Endodermal cell (in vitro differentiated cells): ENCODE measurements at regions not wholly inside any gene's neighbourhood (a gene's known extent, or its start where the extent isn't known, plus 50 kb on each side); places are given as distances from the start of the nearest gene placed in this dataset.

ENCODE experiments used
- DNase-seq: peaks from one replicate; pipeline ENCODE4 v3.0.0-alpha.2; 2017
- H3K27ac ChIP-seq: 2 replicates; pipeline ENCODE4 v1.5.1; 2013; ENCODE audit warnings: mild to moderate bottlenecking, low read depth, low read length, moderate library complexity
- H3K27me3 ChIP-seq: 2 replicates; pipeline ENCODE4 v1.6.1; 2013; ENCODE audit warnings: mild to moderate bottlenecking, low read length, moderate library complexity; ENCODE audit not compliant: insufficient read depth, control insufficient read depth, poor library complexity, severe bottlenecking
- H3K36me3 ChIP-seq: 2 replicates; pipeline ENCODE4 v1.7.0; 2013; ENCODE audit warnings: mild to moderate bottlenecking, low read length, moderate library complexity; ENCODE audit not compliant: control insufficient read depth, insufficient read depth
- H3K4me1 ChIP-seq: one replicate; pipeline ENCODE4 v1.7.0; 2013; ENCODE audit warnings: low read length; ENCODE audit not compliant: control insufficient read depth, insufficient read depth
- H3K4me3 ChIP-seq: 2 replicates; pipeline ENCODE4 v1.5.1; 2013; ENCODE audit warnings: mild to moderate bottlenecking, low read length, moderate library complexity
- H3K9ac ChIP-seq: 2 replicates; pipeline ENCODE4 v1.6.1; 2013; ENCODE audit warnings: mild to moderate bottlenecking, low read length, moderate library complexity; ENCODE audit not compliant: poor library complexity, severe bottlenecking; ENCODE audit errors: extremely low read depth
- H3K9me3 ChIP-seq: 2 replicates; pipeline ENCODE4 v1.6.1; 2013; ENCODE audit warnings: mild to moderate bottlenecking, low read length, moderate library complexity; ENCODE audit not compliant: control insufficient read depth
- H3K27ac Mint-ChIP-seq: 2 replicates; pipeline ENCODE4 v1.8.0; 2020; ENCODE audit warnings: mixed read lengths
- H3K27me3 Mint-ChIP-seq: 2 replicates; pipeline ENCODE4 v1.8.0; 2021; ENCODE audit warnings: mild to moderate bottlenecking, mixed read lengths; ENCODE audit not compliant: insufficient read depth
- H3K36me3 Mint-ChIP-seq: 2 replicates; pipeline ENCODE4 v1.8.0; 2020; ENCODE audit warnings: low read depth, mixed read lengths
- H3K4me1 Mint-ChIP-seq: 2 replicates; pipeline ENCODE4 v1.8.0; 2020; ENCODE audit warnings: mixed read lengths
- H3K4me3 Mint-ChIP-seq: 2 replicates; pipeline ENCODE4 v1.8.0; 2020; ENCODE audit warnings: mild to moderate bottlenecking, moderate library complexity, mixed read lengths
- H3K9me3 Mint-ChIP-seq: 2 replicates; pipeline ENCODE4 v1.8.0; 2020; ENCODE audit warnings: mild to moderate bottlenecking, mixed read lengths
- CTCF ChIP-seq: fragments of 200-600 bp; sonication (generic); conservative IDR thresholded peaks from 2 replicates; pipeline ENCODE4 v1.5.0; 2021; ENCODE audit warnings: antibody characterized with exemption, mild to moderate bottlenecking
- WGBS, 2 experiments: methylation state at CpG; one replicate each; pipeline versions ENCODE4 v1.1.5 to v1.1.7; 2013; ENCODE audit warnings: missing lambda C conversion rate in 2 of 2, mixed read lengths in 1 of 2; ENCODE audit not compliant: insufficient coverage in 1 of 2, insufficient read length in 1 of 2; 5-methylcytosine and 5-hydroxymethylcytosine counted together

DNA sequence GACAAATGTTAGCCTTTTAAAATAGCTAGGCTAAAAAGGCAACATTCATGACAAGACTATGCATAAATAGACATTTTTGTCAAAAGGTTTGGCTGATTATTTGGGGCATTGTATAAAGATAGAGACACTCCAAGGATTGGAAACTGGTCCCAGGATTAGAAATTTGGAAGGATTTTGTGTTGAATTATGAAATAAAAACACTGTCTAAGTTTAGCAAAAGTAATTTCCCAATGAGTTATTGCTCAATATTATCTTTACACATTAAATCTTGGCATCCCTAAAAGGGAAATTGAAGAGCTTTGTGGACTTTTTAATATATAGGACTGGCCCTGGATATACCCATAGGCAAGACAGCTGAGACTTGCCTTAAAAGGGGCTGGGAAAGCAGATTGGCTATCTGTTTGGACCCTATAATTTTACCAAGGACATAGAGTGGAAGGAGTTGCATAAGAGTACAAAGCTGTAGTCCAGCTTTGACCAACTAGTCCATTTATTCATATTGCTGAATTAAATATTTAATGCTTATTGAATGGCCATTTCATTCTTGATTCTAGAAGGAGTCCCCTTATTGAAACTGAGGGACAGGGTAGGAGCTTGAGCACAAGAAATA lies 382.7 kb downstream of the METTL15 start:
- TF ChIP-seq CTCF = no peak
- no peaks in the 10 kb centered on the region for H3K9me3 ChIP-seq
- H3K27me3 ChIP-seq = peaks cover 7% of the 10 kb centered on the region
- no peak overlapping the region for H3K4me3 Mint-ChIP-seq
- DNase-seq = no peak
- H3K4me3 ChIP-seq = no peak overlapping the region
- no peak overlapping the region for H3K9ac ChIP-seq
- H3K27ac Mint-ChIP-seq = no peak overlapping the region
- H3K4me1 ChIP-seq = no peaks in the 10 kb centered on the region
- no peak overlapping the region for H3K27ac ChIP-seq
- H3K27me3 Mint-ChIP-seq = peaks cover 9% of the 10 kb centered on the region
- no peaks in the 10 kb centered on the region for H3K36me3 Mint-ChIP-seq
- peaks cover 6% of the 10 kb centered on the region for H3K9me3 Mint-ChIP-seq
- H3K4me1 Mint-ChIP-seq = no peaks in the 10 kb centered on the region
- H3K36me3 ChIP-seq = no peaks in the 10 kb centered on the region

- H3K27ac Mint-ChIP-seq = no peak overlapping the region
- no peak overlapping the region for H3K27ac ChIP-seq
- 60% methylated on average over 1 of the region's 1 CpG; no CpG with 5 or more reads in 1 of the 2 experiments for WGBS, 2 experiments
- H3K4me1 ChIP-seq = no peaks in the 10 kb centered on the region
- no peaks in the 10 kb centered on the region for H3K36me3 ChIP-seq
- H3K9ac ChIP-seq = no peak overlapping the region
- no peaks in the 10 kb centered on the region for H3K4me1 Mint-ChIP-seq
- H3K4me3 Mint-ChIP-seq = no peak overlapping the region
- no peak for TF ChIP-seq CTCF
- no peaks in the 10 kb centered on the region for H3K36me3 Mint-ChIP-seq
- peaks cover 12% of the 10 kb centered on the region for H3K27me3 Mint-ChIP-seq
- no peaks in the 10 kb centered on the region for H3K9me3 ChIP-seq
- H3K9me3 Mint-ChIP-seq = no peaks in the 10 kb centered on the region
- peaks cover 7% of the 10 kb centered on the region for H3K27me3 ChIP-seq
- no peak for DNase-seq
- no peak overlapping the region for H3K4me3 ChIP-seq
Observed at GRCh38 chr11:28488336-28488735, 380.1 kb downstream of the METTL15 start.

- 91 to 100% methylated on average over 2 to 7 of the region's 7 CpGs for WGBS, 2 experiments
- H3K27ac ChIP-seq = no peak overlapping the region
- H3K4me3 ChIP-seq = no peak overlapping the region
- peaks cover 7% of the 10 kb centered on the region for H3K27me3 ChIP-seq
- no peaks in the 10 kb centered on the region for H3K9me3 ChIP-seq
- peaks cover 16% of the 10 kb centered on the region for H3K27me3 Mint-ChIP-seq
- no peak overlapping the region for H3K27ac Mint-ChIP-seq
- no peak overlapping the region for H3K9ac ChIP-seq
- no peaks in the 10 kb centered on the region for H3K9me3 Mint-ChIP-seq
- H3K4me3 Mint-ChIP-seq = no peak overlapping the region
- H3K4me1 ChIP-seq = no peaks in the 10 kb centered on the region
- no peaks in the 10 kb centered on the region for H3K36me3 Mint-ChIP-seq
- TF ChIP-seq CTCF = no peak
- H3K36me3 ChIP-seq = no peaks in the 10 kb centered on the region
- H3K4me1 Mint-ChIP-seq = no peaks in the 10 kb centered on the region
- DNase-seq = no peak
Observed at GRCh38 chr11:28483072-28483867, 375.1 kb downstream of the METTL15 start.
